ENCODE measurements at regions not wholly inside any gene's neighbourhood (a gene's known extent, or its start where the extent isn't known, plus 50 kb on each side); places are given as distances from the start of the nearest gene placed in this dataset.
"Not testable (repeated sequence)": the region's sequence is repeated elsewhere in the genome, so short reads cannot be mapped to it uniquely, and the experiment has no call there.

- DNase-seq, result peak in 1 of 3 donors; percentile 3
Observed at GRCh38 chr2:104976603-104977120, 61.2 kb upstream of the MRPS9 start.

GRCh38 chr2:104977958-104978357 is 59.9 kb upstream of the MRPS9 start:
- DNase-seq, result no peak

- DNase-seq, result not testable (repeated sequence)
Observed at GRCh38 chr2:104979786-104980185, 58.1 kb upstream of the MRPS9 start.

GRCh38 chr2:104982111-104982510 is 55.8 kb upstream of the MRPS9 start:
- no peak for DNase-seq
